ENCODE measurements at regions not wholly inside any gene's neighbourhood (a gene's known extent, or its start where the extent isn't known, plus 50 kb on each side); places are given as distances from the start of the nearest gene placed in this dataset.

DNA sequence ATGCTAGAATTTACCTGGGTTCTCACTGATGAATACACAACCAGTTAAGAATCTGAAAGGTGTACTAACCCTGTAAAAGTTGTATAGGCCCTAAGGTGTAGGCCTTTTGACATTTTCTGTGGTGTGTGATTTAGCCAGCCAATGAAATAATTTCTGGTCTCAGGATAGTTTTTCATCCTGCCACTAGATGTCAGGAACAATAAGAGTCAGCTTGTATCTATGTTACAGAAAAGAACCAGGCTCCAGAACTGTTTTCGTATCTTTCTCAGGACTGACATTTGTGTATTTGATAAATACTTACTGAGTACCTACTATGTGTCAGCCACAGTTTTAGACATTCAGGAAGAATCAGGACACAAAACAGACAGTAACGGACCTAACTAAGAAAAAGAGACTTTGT is 673.6 kb upstream of the TENM3 start:
- intact Hi-C loops (cut with micrococcal nuclease): no loop called here

DNA sequence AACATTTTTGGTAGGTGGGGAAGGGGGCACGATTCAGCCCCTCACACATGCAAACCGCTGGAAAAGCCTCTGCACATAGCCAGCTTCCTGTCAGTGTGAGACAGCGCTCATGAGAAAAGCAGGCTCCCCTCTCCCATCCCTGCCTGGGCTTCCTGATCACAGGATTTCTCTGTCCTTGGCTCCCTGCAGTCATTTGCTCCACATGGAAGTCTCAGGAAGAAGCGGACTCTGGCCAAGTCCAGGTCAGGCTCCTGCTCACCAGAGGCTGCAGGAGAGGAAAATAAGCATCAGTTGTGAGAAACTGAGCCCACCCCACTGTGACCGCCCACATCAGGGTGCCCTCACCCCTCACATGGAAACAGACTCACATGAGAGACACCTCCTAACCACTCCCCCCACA is 664.3 kb upstream of the TENM3 start:
- intact Hi-C loops (cut with micrococcal nuclease): no loop called here

DNA sequence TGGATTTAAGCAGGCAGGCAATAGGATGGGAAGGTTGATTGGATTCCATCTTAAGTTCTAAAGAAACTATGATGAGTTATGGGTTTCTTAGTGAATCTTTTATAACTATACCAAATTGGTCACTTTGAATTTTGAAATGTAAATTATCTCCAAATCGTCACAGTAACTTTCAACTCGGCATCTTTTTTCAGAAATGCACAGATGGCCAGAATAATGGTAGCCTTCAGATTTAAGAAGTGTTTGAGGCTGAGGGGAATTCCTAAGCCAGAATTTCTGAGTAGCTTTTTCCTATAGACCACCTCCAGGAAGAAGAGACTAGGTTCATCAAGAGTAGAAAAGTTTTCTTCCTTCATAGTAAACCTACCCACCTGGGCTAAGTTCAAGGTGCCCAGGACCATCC is 663.7 kb upstream of the TENM3 start:
- intact Hi-C loops (cut with micrococcal nuclease): no loop called here

DNA sequence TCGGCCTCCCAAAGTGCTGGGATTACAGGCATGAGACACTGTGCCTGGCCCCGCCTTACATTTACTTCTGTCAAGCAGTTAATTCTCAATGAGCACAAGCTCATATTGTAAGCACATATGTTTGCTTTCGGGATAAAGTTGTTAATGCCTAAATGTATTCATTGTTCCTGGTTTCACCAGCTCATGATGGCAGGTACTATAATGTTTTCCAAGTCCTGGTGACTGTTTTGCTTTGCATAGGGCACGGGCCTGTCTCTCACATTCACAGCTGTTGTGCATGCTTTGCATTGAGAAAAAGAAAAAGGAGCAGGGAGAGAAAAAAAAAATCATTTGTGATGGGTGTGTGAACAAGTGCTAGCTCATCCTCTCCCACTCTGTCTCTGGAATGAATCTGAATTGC is 661.2 kb upstream of the TENM3 start:
- intact Hi-C loops (cut with micrococcal nuclease): no loop called here

DNA sequence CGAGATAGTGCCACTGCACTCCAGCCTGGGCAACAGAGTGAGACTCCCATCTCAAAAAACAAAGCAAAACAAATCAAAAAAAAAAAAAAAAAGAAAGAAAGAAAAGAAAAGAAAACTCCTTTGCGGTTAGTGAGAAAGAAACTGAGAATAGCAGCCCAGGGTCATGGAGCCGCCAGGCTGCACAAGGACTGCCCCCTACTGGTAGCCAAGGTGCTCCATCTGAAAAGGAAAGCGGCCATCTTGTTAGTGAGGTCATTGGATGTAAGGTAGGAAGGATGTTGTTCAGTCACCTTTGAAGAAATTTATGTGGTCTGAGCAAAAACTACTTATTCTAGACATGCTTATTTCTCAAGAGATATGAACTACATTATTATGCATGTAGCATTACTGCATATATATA is 660.6 kb upstream of the TENM3 start:
- intact Hi-C loops (cut with micrococcal nuclease): no loop called here

DNA sequence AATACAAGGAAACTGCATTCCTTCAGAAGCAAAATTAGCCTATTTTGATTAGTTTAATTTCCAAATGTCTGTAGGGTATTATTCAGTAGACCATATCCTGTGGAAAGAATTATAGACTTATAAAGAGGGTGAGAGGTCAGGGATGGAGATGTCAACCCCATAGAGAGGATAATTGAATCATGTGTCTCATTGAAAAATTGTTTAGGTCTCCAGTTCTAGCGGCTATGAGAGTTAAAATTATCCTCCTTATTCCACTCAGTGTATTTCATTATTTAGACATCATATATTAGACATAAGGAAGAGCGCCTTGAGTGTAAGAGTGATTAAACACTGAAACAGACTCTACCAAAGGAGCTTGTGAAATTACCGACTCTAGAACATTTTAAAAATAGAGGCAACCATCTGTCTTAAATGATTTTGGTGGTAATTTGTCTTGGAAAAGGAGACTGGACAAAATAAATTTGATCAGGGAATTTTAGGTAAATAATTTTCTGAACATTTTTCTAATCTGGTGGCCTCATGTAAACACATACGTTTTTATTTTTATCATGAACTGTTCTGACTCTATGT is 654.4 kb upstream of the TENM3 start:
- intact Hi-C loops (cut with micrococcal nuclease): no loop called here

DNA sequence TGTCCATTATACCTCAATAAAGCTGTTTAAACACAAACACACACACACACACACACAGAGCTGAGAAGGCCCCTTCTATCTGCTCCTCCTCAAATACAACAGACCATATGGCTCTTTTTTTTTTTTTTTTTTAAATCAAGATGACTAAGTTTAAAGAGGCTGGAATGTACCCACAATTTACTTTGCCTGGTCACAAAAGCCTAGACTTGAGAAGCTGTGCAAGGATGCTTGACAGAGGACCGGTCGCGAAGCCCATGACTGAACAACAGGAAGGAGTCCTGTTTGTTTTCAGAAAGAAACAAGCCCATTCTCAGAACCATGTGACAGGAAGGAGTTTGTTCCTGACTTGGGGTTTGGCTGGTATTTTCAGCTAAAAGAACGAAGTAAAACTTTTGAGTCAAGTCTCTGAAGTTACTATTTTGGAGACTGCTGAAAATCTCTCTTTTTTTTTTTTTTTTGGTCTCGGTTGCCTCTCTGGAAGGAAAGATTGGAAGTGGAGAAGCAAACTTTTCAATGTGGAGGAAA is 650.9 kb upstream of the TENM3 start:
- intact Hi-C loops (cut with micrococcal nuclease): no loop called here

DNA sequence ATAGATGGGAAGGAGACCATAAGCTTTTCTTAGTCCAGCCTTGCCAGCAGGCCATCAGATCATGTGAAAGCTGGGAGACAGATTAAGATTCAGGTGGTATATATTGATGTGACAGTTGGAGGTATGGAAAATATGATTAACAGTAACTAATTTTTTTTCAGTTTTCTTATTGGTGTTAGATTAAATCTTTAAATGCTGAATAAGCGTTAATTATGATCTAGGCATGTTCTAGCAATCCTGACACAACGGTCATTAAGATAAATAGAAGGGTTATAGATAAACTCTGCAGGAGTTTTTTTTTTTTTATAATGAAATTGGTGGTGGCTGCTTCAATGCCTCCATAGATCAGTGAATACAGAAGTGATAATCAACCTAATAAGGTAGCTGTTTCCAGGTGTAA is 649.5 kb upstream of the TENM3 start:
- intact Hi-C loops (cut with micrococcal nuclease): no loop called here

DNA sequence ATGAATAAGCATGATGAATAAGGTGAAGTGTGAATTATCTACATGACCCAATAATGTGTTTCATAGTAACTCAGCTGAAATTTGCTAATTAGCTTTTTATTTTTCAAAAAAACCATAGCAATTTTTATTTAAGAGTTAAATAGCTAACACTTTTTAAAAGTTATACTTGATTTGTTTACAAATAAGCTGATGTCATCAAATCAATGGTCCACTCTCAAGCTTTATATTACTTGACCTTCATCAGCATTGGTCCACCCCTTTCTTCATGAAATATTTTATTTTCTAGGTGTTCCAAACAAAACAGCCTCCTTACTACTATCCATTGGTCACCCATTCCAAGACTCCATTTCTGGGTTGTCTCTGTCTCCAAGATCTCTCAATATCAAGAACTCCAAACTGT is 649.0 kb upstream of the TENM3 start:
- intact Hi-C loops (cut with micrococcal nuclease): no loop called here

DNA sequence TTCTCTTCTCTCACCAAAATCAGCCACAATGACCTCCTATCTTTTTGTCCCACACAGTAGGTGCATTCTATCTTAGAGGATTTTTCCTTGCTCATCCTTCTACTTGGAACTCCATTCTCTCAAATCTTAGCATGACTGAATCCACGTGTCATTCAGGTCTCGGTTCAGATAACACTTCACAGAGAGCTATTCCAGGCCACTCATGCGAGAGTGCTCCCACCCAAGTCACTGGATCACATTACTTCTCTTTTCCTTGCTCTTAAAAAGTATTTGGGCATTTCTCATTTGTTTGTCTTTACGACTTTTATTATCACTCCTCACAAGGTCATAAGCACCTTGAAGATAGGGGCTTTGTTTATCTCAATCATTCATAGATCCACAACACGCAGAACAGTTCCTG is 647.5 kb upstream of the TENM3 start:
- intact Hi-C loops (cut with micrococcal nuclease): no loop called here

DNA sequence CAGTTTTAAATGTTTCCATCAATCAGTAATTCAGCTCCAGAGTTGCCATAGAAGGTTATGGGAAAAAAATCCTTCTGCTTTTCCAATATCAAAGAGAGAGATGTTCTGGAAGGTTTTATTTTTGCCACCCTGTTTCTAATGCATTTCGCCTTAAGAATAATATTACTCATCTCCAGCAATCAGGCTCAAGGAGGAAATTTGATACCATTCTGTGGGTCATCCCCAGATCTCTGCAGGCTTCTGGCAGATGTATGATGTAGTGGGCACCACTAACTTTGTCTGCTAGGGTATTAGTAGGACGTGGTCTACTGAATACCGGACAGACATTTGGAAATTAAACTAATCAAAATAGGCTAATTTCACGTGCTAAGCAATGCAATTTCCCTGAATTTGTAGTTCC is 645.4 kb upstream of the TENM3 start:
- intact Hi-C loops (cut with micrococcal nuclease): no loop called here

DNA sequence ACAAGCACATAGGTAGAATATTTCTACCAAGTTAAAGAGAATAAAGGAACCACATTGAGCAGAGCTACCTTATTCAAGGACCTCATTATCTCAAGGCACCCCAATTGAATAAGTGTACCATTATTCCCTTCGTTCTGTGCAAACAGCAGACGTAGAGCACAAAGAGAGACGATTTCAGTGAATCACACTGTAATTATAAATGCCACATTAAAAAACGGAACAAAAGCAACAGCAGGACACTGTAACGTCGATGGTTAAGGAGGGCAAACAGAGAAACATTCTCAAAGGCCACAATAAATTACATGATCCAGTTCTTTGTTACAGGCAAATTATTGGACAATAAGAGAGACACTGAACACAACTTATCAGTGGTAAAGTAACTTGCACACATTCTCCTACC is 644.1 kb upstream of the TENM3 start:
- intact Hi-C loops (cut with micrococcal nuclease): no loop called here

DNA sequence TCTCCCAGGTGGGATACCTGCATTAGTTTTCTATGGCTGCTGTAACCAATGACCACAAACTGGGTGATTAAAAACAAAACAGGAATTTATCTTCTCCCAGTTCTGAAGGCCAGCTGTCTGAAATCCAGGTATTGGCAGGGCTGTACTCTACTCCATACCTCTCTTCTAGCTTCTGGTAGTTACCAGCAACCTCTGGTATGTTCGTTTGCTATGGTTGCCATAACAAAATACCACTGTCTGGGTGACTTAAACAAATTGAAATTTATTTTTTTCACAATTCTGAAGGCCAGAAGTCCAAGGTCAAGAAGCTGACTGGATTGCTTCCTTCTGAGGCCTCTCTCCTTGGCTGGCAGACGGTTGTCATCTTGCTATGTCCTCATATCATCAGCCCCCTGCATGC is 642.1 kb upstream of the TENM3 start:
- intact Hi-C loops (cut with micrococcal nuclease): no loop called here

DNA sequence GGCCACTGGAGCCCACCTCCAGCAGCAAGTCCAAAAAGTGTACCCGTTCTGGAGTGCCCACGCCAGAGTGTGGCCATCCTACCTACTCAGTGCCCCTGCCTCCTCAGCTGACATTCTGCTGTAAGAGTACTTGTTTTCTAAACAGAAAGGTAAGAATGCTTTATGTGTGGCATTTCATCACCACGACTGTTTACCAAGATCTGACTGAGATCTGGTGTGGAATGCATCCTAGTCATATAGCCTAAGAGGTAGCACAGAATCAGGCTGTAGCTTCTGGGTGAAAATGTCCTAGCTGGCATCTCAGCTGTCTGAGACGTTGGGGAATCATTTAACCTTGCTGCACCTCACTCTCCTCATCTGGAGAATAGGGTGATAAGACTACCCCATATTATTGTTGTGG is 638.7 kb upstream of the TENM3 start:
- intact Hi-C loops (cut with micrococcal nuclease): no loop called here

DNA sequence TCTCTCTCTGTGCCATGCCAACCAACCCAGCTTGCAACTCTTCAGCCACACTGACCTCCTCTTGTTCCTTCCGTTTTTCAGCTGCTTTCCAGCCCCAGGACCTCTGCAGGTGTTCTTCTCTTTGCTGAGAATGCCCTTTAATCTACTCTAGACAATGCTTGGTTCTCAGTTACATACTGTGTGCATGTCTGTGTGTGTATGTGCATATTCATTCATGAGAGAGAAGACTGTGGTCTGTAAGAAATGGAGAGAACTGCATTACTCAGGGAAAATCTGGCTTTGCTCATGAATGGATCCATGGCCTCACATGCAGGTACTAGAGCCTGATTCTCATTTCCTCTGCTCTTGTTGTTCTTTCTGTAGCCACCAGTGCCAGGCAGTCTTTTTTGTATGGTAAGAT is 636.9 kb upstream of the TENM3 start:
- intact Hi-C loops (cut with micrococcal nuclease): no loop called here

DNA sequence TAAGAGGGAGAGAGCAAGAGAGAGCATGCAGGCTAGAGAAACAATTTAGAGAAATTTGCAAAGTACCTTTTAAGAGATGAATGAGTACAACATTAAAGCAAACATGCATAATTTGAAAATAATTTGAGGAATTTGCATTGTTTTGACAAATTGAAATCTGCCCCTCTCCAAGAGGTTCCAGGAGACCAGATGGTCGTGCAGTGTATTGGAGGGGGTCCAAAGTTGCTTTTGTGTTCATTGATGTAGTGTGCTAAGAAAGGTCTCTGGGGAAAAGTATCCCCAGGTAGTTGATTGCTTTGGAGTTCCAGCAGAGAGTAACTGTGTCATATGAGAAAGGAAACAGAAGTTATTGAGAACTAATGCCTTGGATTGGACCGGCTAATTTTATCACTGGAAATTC is 635.0 kb upstream of the TENM3 start:
- intact Hi-C loops (cut with micrococcal nuclease): no loop called here

DNA sequence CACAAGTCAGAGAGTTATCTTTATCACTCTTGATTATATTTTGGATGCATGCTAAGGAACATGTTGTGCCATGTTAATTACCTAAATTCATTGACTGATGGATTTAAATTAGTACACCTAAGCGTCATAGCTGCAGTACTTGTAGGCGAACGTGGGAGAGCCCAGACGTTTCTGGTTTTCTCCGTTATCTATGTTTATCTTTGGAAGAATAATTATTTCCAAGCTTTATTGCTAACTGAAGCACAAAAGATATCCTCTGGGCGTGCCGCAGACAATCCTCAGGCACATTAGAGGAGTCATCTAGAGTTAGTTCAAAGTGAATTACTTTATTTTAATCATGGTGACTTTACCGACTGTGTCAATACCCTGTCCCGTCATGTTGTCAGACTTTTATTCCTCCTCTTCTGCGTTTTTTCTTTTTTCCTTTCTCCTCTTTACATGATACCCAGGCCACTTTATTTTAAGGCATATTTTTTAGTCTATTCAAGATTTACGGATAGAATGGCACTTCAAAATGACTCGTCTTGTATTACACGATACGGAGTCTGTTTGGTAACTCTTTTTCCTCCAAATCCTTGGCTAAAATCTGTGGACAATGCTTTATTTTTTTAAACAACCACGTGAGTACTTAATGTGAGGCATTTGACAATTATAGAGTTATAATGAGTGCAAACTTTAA is 632.0 kb upstream of the TENM3 start:
- intact Hi-C loops (cut with micrococcal nuclease): no loop called here

DNA sequence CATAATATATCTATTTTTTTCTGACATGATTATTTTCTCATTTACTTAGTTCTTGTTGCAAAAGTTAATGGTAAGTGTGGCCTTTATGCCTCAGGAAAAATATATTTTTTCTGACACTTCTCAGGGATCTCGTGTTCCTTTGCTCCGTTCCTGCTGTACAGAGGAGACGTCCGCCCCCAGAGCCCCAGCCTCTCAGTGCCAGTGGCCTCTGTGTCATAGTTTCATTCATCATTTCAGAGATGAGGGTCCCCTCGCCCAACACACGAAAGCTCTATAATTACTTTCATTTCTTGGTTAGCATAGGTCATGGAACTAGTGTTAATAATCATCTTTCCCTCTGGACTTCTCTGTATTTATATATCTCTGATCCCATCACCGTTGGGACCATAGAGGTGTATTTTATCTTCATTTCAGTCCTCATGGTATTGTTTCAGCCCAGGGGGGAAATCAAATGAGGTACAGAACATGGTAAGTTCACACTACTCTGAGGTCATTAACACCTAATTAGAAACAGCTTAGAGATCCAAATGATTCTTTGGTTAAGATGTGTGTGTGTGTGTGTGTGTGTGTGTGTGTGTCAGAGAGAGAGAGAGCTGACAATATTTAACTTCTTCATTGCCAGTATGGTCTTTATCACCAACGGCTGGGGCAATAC is 631.1 kb upstream of the TENM3 start:
- intact Hi-C loops (cut with micrococcal nuclease): no loop called here

DNA sequence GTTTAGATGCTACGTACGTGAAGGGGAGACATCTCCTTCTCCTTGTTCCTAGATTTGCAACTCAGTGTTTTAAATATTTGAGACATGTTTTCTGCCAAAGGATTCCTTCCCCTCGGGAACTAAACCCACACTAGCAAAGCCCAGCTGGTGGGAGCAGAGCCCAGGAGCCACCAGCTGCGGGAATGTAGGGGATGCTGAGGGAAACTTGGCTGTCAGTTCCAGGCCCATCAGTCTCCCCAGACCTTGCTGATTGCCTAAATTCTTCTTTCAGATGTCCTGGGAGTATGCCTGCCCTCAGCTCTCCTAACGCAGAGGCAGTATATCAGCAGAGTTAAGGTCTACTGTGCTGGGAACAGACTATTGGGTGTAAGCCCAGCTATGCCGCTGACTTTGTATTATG is 630.0 kb upstream of the TENM3 start:
- intact Hi-C loops (cut with micrococcal nuclease): no loop called here

DNA sequence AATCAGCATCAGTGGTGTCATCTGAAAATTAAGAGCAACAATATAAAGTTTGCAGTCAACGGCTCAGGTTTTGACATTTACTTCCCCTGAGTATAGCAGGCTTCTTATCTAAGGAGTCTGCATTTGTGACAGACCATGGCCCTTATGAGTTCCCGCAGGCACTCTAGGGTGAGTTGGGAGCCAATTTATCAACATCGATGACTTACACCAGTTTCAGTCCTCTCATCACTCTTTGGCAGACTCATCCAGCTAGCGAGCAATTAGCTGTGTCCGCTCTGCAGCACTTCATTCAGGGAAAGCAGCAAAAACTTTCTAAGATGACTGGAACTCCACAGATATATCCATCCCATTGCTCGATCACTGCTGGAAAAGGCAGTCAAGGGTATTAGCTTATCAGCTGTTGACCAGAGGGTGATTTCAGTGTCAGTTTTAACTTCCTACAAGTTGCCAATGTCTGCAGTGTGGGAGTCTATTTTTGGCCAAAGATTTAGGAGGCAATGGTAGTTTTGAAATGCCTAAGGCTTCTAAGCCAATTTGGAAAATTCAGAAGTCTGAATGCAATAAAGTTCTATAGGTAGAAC is 625.1 kb upstream of the TENM3 start:
- intact Hi-C loops (cut with micrococcal nuclease): no loop called here

DNA sequence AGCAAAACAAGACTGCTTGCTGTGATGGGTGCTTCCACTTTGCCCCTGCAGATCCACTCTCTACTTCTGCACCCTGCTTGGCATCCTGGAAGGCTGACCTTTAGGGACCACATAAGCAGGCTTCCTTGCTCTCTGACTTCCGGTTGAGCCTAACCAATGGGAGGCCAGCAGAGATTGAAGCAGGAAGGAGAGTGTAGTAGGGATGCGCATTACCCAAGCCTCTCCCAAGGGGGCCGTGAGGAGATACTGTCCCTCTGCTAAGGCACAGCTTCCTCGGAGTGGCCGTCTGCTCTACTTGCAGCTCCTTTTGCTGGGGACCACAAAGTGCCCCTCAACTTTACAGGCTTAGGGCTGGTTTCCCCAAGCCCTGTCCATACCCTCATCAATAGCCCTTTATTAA is 624.3 kb upstream of the TENM3 start:
- intact Hi-C loops (cut with micrococcal nuclease): no loop called here

DNA sequence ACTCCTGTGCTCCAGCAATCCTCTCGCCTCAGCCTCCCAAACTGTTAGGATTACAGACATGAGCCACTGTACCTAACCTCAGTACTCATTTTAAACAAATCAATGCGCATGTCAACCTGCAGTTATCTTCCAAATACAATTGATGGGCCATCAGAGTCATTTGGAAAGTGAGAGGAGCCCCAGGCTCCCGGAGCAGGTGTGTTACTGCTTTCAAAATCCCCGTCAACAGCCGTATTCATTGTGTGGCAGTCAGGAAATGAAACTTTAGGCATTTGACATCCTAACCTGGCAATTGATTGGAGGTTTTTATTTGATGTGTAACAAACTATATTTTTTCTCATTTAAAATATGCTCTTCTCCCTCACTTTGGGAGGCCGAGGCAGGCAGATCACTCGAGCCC is 623.6 kb upstream of the TENM3 start:
- intact Hi-C loops (cut with micrococcal nuclease): no loop called here
